ENCODE measurements at regions not wholly inside any gene's neighbourhood (a gene's known extent, or its start where the extent isn't known, plus 50 kb on each side); places are given as distances from the start of the nearest gene placed in this dataset.

DNA sequence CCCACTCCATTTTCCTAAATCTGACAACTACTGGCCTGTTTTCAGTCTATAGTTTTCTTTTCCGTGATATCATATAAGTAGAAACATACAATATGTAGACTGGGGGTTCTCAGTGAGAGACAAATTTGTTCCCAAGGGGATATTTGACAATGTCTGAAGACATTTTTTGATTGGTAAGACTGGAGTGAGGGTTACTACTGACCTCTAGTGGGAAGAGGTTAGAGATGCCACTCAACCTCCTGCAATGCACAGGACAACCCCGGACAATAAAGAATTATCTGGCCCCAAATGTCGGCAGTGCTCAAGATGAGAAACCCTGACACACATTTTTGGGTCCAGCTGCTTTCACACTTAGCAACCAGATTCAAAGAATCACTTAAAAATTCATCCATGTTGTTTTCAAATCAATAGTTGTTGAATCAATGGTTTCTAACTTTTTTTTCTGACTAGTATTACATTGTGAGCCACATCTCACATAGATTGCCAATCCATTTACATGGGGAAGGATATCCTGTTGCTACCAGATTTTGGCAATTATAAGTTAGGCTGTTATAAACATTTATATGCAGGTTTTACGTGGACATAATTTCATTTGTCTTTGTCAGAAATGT is 307.1 kb downstream of the RPL10L start:
- Histone ChIP-seq H3K4me3 (ENCODE audit: low read depth, low read length, poor library complexity, severe bottlenecking) (no peak overlapping the region), H3K4me1 (ENCODE audit: insufficient read depth, low read length, poor library complexity, severe bottlenecking) (no peaks in the 10 kb centered on the region), H3K27ac (ENCODE audit: low read depth, low read length, poor library complexity, severe bottlenecking) (no peak overlapping the region), H3K27me3 (replicated peaks; ENCODE audit: insufficient read depth, low read depth, low read length, poor library complexity) (no peaks in the 10 kb centered on the region), H3K9me3 (ENCODE audit: low read depth, low read length, poor library complexity, severe bottlenecking) (no peaks in the 10 kb centered on the region), H3K36me3 (ENCODE audit: insufficient read depth, low read length, poor library complexity, severe bottlenecking) (no peaks in the 10 kb centered on the region)
- TF ChIP-seq CTCF (conservative IDR thresholded peaks at IDR 0.05; ENCODE audit: low read depth, low read length): peak; percentile 56
- no peak for TF ChIP-seq EZH2 (IDR thresholded peaks at IDR 0.05; ENCODE audit: borderline replicate concordance, low read depth, low read length, poor library complexity, severe bottlenecking)
- BruUV-seq (replicated peaks): no TSS peak
- CTCF ChIA-PET: no interaction called here
- peak; percentile 44 for DNase-seq (ENCODE audit: low spot score)
- intact Hi-C loops (cut with micrococcal nuclease; ENCODE audit: unreplicated experiment): loop anchor here (5.0 kb wide), 1 partner anchor 92 kb away; no protein-coding TSS in a partner anchor
- POLR2A ChIA-PET (ENCODE audit: low non-redundant PET): no interaction called here

DNA sequence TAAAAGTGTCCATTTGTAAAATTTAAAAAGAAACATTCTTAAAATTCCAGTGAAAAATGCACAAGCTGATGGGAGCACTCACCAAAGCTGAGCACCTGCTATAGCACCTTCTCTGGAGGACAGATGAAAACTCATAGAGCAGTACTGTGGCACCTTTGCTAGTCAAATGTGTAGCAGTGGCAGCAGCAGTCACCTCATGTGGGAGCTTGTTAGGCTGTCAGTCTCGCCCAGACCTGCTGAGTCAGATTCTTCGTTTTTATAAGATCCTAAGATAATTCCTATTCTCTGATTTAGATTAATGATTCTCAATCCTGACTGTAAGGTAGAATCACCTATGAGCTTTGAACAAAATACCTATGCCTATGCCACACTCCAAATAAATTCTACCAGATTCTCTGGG is 325.8 kb downstream of the RPL10L start:
- intact Hi-C loops (cut with micrococcal nuclease; ENCODE audit: unreplicated experiment): loop anchor here (10.0 kb wide), 1 partner anchor 409 kb away; no protein-coding TSS in a partner anchor
- Histone ChIP-seq H3K27ac (ENCODE audit: low read depth, low read length, poor library complexity, severe bottlenecking) (no peak overlapping the region), H3K36me3 (ENCODE audit: insufficient read depth, low read length, poor library complexity, severe bottlenecking) (no peaks in the 10 kb centered on the region), H3K4me1 (ENCODE audit: insufficient read depth, low read length, poor library complexity, severe bottlenecking) (no peaks in the 10 kb centered on the region), H3K4me3 (ENCODE audit: low read depth, low read length, poor library complexity, severe bottlenecking) (no peak overlapping the region), H3K9me3 (ENCODE audit: low read depth, low read length, poor library complexity, severe bottlenecking) (no peaks in the 10 kb centered on the region), H3K27me3 (replicated peaks; ENCODE audit: insufficient read depth, low read depth, low read length, poor library complexity) (no peaks in the 10 kb centered on the region)
- DNase-seq (ENCODE audit: low spot score): no peak
- BruUV-seq (replicated peaks): no TSS peak
- ChIA-PET POLR2A (ENCODE audit: low non-redundant PET) (no interaction called here), CTCF (no interaction called here)
- TF ChIP-seq CTCF (conservative IDR thresholded peaks at IDR 0.05; ENCODE audit: low read depth, low read length) (no peak), EZH2 (IDR thresholded peaks at IDR 0.05; ENCODE audit: borderline replicate concordance, low read depth, low read length, poor library complexity, severe bottlenecking) (no peak)

- Histone ChIP-seq H3K9me3 (ENCODE audit: low read depth, low read length, poor library complexity, severe bottlenecking) (no peaks in the 10 kb centered on the region), H3K4me1 (ENCODE audit: insufficient read depth, low read length, poor library complexity, severe bottlenecking) (no peaks in the 10 kb centered on the region), H3K27me3 (replicated peaks; ENCODE audit: insufficient read depth, low read depth, low read length, poor library complexity) (no peaks in the 10 kb centered on the region), H3K36me3 (ENCODE audit: insufficient read depth, low read length, poor library complexity, severe bottlenecking) (no peaks in the 10 kb centered on the region), H3K4me3 (ENCODE audit: low read depth, low read length, poor library complexity, severe bottlenecking) (no peak overlapping the region), H3K27ac (ENCODE audit: low read depth, low read length, poor library complexity, severe bottlenecking) (no peak overlapping the region)
- no peak for DNase-seq (ENCODE audit: low spot score)
- ChIA-PET POLR2A (ENCODE audit: low non-redundant PET) (no interaction called here), CTCF (no interaction called here)
- no TSS peak for BruUV-seq (replicated peaks)
- TF ChIP-seq EZH2 (IDR thresholded peaks at IDR 0.05; ENCODE audit: borderline replicate concordance, low read depth, low read length, poor library complexity, severe bottlenecking) (no peak), CTCF (conservative IDR thresholded peaks at IDR 0.05; ENCODE audit: low read depth, low read length) (no peak)
- intact Hi-C loops (cut with micrococcal nuclease; ENCODE audit: unreplicated experiment): loop anchor here (10.0 kb wide), 1 partner anchor 410 kb away; no protein-coding TSS in a partner anchor
These were observed 326.4 kb downstream of the RPL10L start for GRCh38 chr14:46325157-46325556.

Measured in A673 (cell line).